Testis (tissue), 2 donors: ENCODE measurements at regions not wholly inside any gene's neighbourhood (a gene's known extent, or its start where the extent isn't known, plus 50 kb on each side); places are given as distances from the start of the nearest gene placed in this dataset.

Experiments used
- POLR2A ChIP-seq: fragments of 450-650 bp; IDR thresholded peaks from one replicate; pipeline ENCODE4 v1.6.1; 2017; ENCODE audit warnings: antibody characterized with exemption, mild to moderate bottlenecking, moderate library complexity
- TF ChIP-seq, protein P1 (sequence below), 3 experiments: fragments of 450-650 bp in 2 of 3; fragments of 200-600 bp in 1 of 3; sonication (generic) in 1 of 3; IDR thresholded peaks; one replicate each; pipeline ENCODE4 v1.5.1; 2016 to 2019; ENCODE audit warnings: antibody characterized with exemption in 3 of 3, mild to moderate bottlenecking in 2 of 3, moderate library complexity in 1 of 3

- TF ChIP-seq, protein P1, sequence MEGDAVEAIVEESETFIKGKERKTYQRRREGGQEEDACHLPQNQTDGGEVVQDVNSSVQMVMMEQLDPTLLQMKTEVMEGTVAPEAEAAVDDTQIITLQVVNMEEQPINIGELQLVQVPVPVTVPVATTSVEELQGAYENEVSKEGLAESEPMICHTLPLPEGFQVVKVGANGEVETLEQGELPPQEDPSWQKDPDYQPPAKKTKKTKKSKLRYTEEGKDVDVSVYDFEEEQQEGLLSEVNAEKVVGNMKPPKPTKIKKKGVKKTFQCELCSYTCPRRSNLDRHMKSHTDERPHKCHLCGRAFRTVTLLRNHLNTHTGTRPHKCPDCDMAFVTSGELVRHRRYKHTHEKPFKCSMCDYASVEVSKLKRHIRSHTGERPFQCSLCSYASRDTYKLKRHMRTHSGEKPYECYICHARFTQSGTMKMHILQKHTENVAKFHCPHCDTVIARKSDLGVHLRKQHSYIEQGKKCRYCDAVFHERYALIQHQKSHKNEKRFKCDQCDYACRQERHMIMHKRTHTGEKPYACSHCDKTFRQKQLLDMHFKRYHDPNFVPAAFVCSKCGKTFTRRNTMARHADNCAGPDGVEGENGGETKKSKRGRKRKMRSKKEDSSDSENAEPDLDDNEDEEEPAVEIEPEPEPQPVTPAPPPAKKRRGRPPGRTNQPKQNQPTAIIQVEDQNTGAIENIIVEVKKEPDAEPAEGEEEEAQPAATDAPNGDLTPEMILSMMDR (IDR thresholded peaks at IDR 0.05) = no peak
- TF ChIP-seq POLR2A = no peak
Observed at GRCh38 chrX:55389376-55389775, 62.6 kb upstream of the MAGEH1 start.
